Pulmonary artery endothelial cell (primary cell): ENCODE measurements at regions not wholly inside any gene's neighbourhood (a gene's known extent, or its start where the extent isn't known, plus 50 kb on each side); places are given as distances from the start of the nearest gene placed in this dataset.

Source experiments
- DNase-seq: peaks from one replicate; pipeline ENCODE4 v3.0.0-alpha.2; 2011; ENCODE audit warnings: low read depth, low spot score

- DNase-seq = no peak
Observed at GRCh38 chr5:61823781-61824180, 482.2 kb upstream of the KIF2A start.

- DNase-seq = no peak
Observed at GRCh38 chr5:61824396-61824795, 481.6 kb upstream of the KIF2A start.

- no peak for DNase-seq
Observed at GRCh38 chr5:61827445-61827975, 478.5 kb upstream of the KIF2A start.

GRCh38 chr5:61828856-61829255, 477.1 kb upstream of the KIF2A start:
- DNase-seq = no peak

GRCh38 chr5:61831736-61832135, 474.3 kb upstream of the KIF2A start:
- DNase-seq = no peak

GRCh38 chr5:61837788-61838187, 468.2 kb upstream of the KIF2A start:
- no peak for DNase-seq

GRCh38 chr5:61840361-61840760, 465.6 kb upstream of the KIF2A start:
- no peak for DNase-seq

- DNase-seq = no peak
Observed at GRCh38 chr5:61842840-61843239, 463.2 kb upstream of the KIF2A start.

- no peak for DNase-seq
Observed at GRCh38 chr5:61850696-61851095, 455.3 kb upstream of the KIF2A start.

- no peak for DNase-seq
Observed at GRCh38 chr5:61854531-61854930, 451.5 kb upstream of the KIF2A start.

- DNase-seq = no peak
Observed at GRCh38 chr5:61860978-61861377, 445.0 kb upstream of the KIF2A start.

GRCh38 chr5:61866930-61867329, 439.1 kb upstream of the KIF2A start:
- no peak for DNase-seq

GRCh38 chr5:61869333-61869732, 436.7 kb upstream of the KIF2A start:
- no peak for DNase-seq

- no peak for DNase-seq
Observed at GRCh38 chr5:61878471-61878870, 427.5 kb upstream of the KIF2A start.

GRCh38 chr5:61881821-61882487, 424.1 kb upstream of the KIF2A start:
- DNase-seq = no peak

- no peak for DNase-seq
Observed at GRCh38 chr5:61882901-61883500, 423.0 kb upstream of the KIF2A start.

GRCh38 chr5:61884252-61884855, 421.7 kb upstream of the KIF2A start:
- DNase-seq = no peak

GRCh38 chr5:61886214-61886613, 419.8 kb upstream of the KIF2A start:
- no peak for DNase-seq

GRCh38 chr5:61887271-61887670, 418.7 kb upstream of the KIF2A start:
- no peak for DNase-seq

- no peak for DNase-seq
Observed at GRCh38 chr5:61894046-61894445, 412.0 kb upstream of the KIF2A start.

GRCh38 chr5:61896811-61897210, 409.2 kb upstream of the KIF2A start:
- no peak for DNase-seq

- no peak for DNase-seq
Observed at GRCh38 chr5:61897251-61897650, 408.8 kb upstream of the KIF2A start.

- DNase-seq = no peak
Observed at GRCh38 chr5:61901997-61902396, 404.0 kb upstream of the KIF2A start.
